Esophagus squamous epithelium (tissue), 4 donors: ENCODE measurements at regions not wholly inside any gene's neighbourhood (a gene's known extent, or its start where the extent isn't known, plus 50 kb on each side); places are given as distances from the start of the nearest gene placed in this dataset.

Experiments
- POLR2A ChIP-seq, 4 donors: fragments of 450-650 bp; IDR thresholded peaks; one replicate each; pipeline ENCODE4 v1.6.1; 2017; ENCODE audit warnings: antibody characterized with exemption in 4 of 4, mild to moderate bottlenecking in 4 of 4, moderate library complexity in 3 of 4
- TF ChIP-seq, protein P1 (sequence below), 6 experiments: fragments of 450-650 bp in 4 of 6; fragments of 200-600 bp in 2 of 6; sonication (generic) in 2 of 6; IDR thresholded peaks; one replicate each; pipeline ENCODE4 v1.5.1; 2016 to 2019; ENCODE audit warnings: antibody characterized with exemption in 6 of 6, mild to moderate bottlenecking in 4 of 6, moderate library complexity in 4 of 6

DNA sequence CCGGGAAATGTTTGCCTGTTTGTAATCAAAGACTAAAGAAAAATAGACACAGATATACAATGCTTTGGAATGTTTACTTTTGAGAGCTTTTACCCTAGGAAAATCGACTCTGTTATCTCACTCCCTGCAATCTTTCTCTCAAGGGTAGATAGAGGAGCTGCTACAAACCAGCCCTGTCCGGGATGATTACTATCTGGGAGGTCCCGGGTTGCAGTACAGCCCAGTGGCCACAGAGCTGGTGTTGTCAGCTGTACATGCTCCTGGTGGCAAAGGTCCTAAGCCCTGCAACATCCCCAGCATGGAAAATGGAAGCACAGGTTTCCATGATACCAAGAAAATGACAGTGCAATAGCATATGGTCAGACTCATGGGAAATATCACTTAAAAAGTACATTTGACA, 570.5 kb upstream of the SOX11 start:
- TF ChIP-seq, protein P1, sequence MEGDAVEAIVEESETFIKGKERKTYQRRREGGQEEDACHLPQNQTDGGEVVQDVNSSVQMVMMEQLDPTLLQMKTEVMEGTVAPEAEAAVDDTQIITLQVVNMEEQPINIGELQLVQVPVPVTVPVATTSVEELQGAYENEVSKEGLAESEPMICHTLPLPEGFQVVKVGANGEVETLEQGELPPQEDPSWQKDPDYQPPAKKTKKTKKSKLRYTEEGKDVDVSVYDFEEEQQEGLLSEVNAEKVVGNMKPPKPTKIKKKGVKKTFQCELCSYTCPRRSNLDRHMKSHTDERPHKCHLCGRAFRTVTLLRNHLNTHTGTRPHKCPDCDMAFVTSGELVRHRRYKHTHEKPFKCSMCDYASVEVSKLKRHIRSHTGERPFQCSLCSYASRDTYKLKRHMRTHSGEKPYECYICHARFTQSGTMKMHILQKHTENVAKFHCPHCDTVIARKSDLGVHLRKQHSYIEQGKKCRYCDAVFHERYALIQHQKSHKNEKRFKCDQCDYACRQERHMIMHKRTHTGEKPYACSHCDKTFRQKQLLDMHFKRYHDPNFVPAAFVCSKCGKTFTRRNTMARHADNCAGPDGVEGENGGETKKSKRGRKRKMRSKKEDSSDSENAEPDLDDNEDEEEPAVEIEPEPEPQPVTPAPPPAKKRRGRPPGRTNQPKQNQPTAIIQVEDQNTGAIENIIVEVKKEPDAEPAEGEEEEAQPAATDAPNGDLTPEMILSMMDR (IDR thresholded peaks at IDR 0.05) = no peak
- TF ChIP-seq POLR2A (IDR thresholded peaks at IDR 0.05) = no peak
